H1 (cell line): ENCODE measurements at regions not wholly inside any gene's neighbourhood (a gene's known extent, or its start where the extent isn't known, plus 50 kb on each side); places are given as distances from the start of the nearest gene placed in this dataset.

Experiments
- CREB1 ChIP-seq: IDR thresholded peaks from 2 replicates; pipeline ENCODE4 v1.6.1; 2012; ENCODE audit warnings: inconsistent platforms
- CTCF ChIP-seq, 3 experiments: IDR thresholded peaks; 1 replicate in 2 of 3; 2 replicates in 1 of 3; pipeline versions ENCODE4 v1.5.1 to v1.6.1; 2011; ENCODE audit warnings: low read length in 3 of 3, mild to moderate bottlenecking in 3 of 3, inconsistent platforms in 2 of 3, low read depth in 1 of 3, moderate library complexity in 1 of 3; ENCODE audit not compliant: insufficient read depth in 1 of 3; ENCODE audit errors: control extremely low read depth in 1 of 3
- KDM5A ChIP-seq: fragments of 200-600 bp; IDR thresholded peaks from 2 replicates; pipeline ENCODE4 v1.7.1; 2012; ENCODE audit warnings: mild to moderate bottlenecking, low read length, inconsistent platforms, mixed read lengths
- POLR2A ChIP-seq, 2 experiments: IDR thresholded peaks; 1 replicate in 1 of 2; 2 replicates in 1 of 2; pipeline ENCODE4 v1.6.1; 2011; ENCODE audit warnings: low read depth in 2 of 2, low read length in 2 of 2, mild to moderate bottlenecking in 2 of 2; ENCODE audit errors: control extremely low read depth in 1 of 2

GRCh38 chr16:80047842-80048241, 447.3 kb upstream of the MAF start:
- no peak for TF ChIP-seq CTCF (IDR thresholded peaks at IDR 0.05; ENCODE audit: control extremely low read depth in 1 of 3, insufficient read depth in 1 of 3, low read depth in 1 of 3, low read length in 3 of 3)
- TF ChIP-seq KDM5A = no peak
- TF ChIP-seq CREB1 = no peak
- TF ChIP-seq POLR2A (IDR thresholded peaks at IDR 0.05; ENCODE audit: control extremely low read depth in 1 of 2, low read depth in 2 of 2, low read length in 2 of 2) = no peak
